ENCODE measurements at regions not wholly inside any gene's neighbourhood (a gene's known extent, or its start where the extent isn't known, plus 50 kb on each side); places are given as distances from the start of the nearest gene placed in this dataset.
A peak's percentile ranks its signal among the peaks of the same experiment; 100 is the strongest.
"Not testable (repeated sequence)": the region's sequence is repeated elsewhere in the genome, so short reads cannot be mapped to it uniquely, and the experiment has no call there.

- DNase-seq: peak in 2 of 42 donors; percentile 0 to 1
- intact Hi-C loops (cut with DNase I): not testable (repeated sequence)
Observed at GRCh38 chr10:133785846-133786602, 159.4 kb upstream of the FRG2B start.

- DNase-seq: peak in 1 of 42 donors; percentile 9
Observed at GRCh38 chr10:133785178-133785577, 158.6 kb upstream of the FRG2B start.

GRCh38 chr10:133765308-133765707 lies 138.7 kb upstream of the FRG2B start:
- DNase-seq; intact Hi-C loops (cut with DNase I): not testable (repeated sequence)

More at GRCh38 chr10:133785178-133785577, 158.6 kb upstream of the FRG2B start:
- intact Hi-C loops (cut with DNase I): not testable (repeated sequence)

- intact Hi-C loops (cut with DNase I); DNase-seq: not testable (repeated sequence)
Observed at GRCh38 chr10:133764823-133765209, 138.2 kb upstream of the FRG2B start.

- intact Hi-C loops (cut with DNase I): not testable (repeated sequence)
- DNase-seq: peak in 3 of 42 donors; percentile 2 to 10 (median 2)
Observed at GRCh38 chr10:133763875-133764822, 137.6 kb upstream of the FRG2B start.

- DNase-seq; intact Hi-C loops (cut with DNase I): not testable (repeated sequence)
Observed at GRCh38 chr10:133763190-133763589, 136.6 kb upstream of the FRG2B start.

GRCh38 chr10:133753545-133753944 lies 127.0 kb upstream of the FRG2B start:
- DNase-seq; intact Hi-C loops (cut with DNase I): not testable (repeated sequence)

Measured in head of caudate nucleus (tissue), 42 donors.